Colon (tissue), 2 donors: ENCODE measurements at regions not wholly inside any gene's neighbourhood (a gene's known extent, or its start where the extent isn't known, plus 50 kb on each side); places are given as distances from the start of the nearest gene placed in this dataset.

Experiments
- FAIRE-seq: peaks from 2 replicates; lab custom pipeline; 2012; peaks lifted over from hg19 to GRCh38; lab: Jason Lieb, UNC
- donor health status: control.
- donor health status: control.

DNA sequence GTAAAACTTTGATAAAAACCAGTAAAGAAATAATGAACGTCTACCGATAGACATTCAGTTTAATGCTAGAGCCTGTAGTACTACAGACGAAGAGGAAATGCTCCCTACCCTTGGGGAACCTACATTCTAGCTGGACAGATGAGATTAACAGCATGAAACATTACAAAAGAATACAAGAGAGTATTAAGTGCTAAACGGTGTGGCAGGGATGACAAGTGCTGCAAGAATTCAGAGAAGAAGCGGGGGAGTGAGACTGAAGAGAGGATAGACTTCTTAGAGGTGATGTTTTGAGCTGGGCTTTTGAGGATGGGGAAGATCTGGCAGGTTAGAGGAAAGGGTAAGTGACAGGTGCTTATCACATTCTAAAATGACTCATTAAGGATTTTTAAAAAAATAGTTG, 52.6 kb upstream of the ESX1 start:
- FAIRE-seq: no peak

DNA sequence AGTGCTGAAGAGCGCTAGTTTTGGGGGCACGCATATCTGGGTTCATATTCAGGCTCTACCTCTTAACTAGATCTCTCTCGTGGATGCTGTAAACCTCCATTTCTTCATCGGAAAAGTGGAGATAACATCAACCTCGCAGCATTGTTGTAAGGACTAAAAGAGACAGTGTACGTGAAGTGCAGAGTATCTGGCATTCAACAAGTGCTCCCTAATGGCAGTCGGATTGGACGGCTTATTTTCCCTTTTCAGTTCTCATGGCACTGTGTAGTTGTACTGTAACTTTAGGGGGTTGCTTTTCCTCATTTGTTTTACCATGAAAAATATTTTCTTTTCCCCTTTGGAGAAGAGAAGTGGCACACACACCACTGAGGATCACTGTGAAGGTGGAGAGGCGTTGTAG, 51.4 kb upstream of the ESX1 start:
- FAIRE-seq: no peak
